ENCODE measurements at regions not wholly inside any gene's neighbourhood (a gene's known extent, or its start where the extent isn't known, plus 50 kb on each side); places are given as distances from the start of the nearest gene placed in this dataset.
"Not testable (repeated sequence)": the region's sequence is repeated elsewhere in the genome, so short reads cannot be mapped to it uniquely, and the experiment has no call there.

DNA sequence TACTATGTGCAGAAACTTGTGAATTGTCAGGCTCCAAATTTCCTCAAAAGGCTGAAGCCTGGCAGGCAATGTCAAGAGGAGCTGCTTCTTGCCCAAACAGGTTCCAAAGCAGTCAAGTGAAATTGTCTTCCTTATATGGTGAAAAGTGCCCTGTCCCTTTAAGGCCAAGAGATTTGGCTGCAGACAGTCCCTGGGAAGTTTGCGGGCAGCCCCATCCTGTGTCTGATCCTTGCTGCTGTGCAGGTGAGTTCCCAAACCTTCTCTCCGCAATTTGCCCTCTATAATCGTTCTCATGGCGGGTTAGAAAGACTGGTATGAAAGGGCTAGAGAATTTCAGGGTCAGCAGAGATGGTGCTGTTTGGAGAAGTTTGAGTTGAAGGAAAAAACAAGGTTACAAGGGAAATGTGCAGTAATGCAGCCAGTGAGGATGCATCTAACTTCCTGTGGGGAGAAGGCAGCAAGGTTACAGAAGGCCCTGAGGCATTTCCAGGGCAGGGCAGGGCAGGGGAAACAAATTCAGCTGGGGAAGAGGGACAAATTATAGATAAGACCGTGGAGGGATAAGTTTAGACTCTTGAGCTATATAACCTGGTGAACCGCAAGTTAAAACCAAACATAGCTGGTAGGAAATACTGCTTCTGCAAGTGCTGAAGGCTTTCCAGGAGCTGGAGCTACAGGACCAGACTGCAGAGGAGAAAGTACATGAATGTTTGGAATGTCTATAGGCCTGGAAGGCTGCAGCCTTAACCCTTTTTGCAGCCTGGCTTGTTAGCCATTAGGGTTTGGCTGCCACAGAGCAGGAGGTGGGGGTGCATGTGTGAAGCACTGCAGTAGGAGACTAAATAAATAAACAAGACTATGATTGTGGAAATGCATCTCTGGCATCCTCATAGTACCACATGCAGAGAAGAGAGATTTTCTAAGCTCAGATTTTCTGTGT lies 256.2 kb upstream of the IL12A start:
- DNase-seq (ENCODE audit: low spot score): no peak

DNA sequence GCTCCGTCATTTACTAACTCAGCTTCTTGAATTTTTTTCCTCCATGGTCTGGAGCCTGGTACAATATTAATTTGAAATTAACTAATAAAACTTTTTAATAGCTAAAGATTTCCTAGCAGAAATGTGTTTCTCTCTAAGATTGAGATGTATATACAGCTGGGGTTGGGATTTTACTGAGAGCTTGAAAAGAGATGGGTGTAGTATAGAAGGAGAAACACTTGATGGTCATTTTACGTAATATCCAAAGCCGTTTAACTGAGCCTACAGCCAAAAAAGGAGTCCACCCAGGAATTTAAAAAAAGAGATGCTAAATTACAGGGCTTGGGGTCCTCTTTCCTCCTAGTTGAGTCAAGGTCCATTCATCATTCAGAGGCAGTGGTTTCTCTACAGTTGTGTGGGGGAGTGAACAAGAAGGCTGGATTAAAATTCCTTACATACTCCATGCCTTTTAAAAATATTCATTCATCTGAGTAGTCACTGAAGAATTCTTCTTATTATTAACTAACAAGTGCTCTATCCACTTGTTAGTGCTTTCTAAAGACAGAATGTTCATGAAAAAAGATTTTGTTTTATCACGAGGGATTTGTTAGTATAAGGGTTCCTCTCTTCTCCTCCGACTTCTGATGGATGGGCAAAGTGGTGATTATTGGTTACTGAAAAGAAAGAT lies 255.3 kb upstream of the IL12A start:
- DNase-seq (ENCODE audit: low spot score): no peak

GRCh38 chr3:159734681-159735080 lies 254.0 kb upstream of the IL12A start:
- DNase-seq (ENCODE audit: low spot score): no peak

DNA sequence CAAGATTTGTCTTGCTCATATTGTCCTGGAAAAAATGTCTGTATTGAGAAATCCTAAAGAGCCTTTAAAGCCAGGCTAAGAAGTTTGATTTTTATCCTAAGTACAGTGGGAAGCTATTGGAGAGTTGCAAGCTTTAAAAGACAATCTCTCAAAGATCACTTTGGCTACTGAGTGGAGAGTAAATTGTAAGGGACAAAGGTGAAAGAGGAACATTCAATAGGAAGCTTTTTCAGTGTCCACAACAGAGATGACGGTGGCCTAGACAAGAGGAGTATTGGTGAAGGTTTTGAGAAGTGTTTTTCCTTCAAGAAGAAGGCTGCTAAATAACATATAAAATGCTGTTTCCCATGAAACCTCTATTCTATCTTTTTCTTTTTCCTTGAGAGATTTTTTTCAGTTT lies 249.5 kb upstream of the IL12A start:
- no peak for DNase-seq (ENCODE audit: low spot score)

GRCh38 chr3:159739969-159740368 lies 248.7 kb upstream of the IL12A start:
- DNase-seq (ENCODE audit: low spot score): no peak

GRCh38 chr3:159741281-159741680 lies 247.4 kb upstream of the IL12A start:
- DNase-seq (ENCODE audit: low spot score): no peak

DNA sequence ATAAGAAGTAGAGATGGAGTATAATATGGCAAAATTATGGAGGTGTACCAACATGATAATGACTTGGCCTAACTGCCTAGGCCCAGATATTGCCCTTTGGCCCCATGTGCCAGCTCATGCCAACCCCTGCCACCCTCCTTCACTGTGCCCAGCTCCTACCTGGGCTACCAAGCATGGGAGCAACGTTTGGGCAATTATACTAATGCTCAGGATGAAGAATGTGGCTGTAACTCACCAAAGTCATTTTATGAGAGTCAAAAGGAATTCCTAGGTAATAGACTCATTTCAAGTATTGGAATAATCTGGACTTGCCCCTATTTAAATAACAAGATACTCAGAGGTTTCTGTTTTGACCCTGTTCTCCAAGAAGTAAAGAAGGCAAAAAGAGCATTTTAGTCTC lies 240.2 kb upstream of the IL12A start:
- no peak for DNase-seq (ENCODE audit: low spot score)

DNA sequence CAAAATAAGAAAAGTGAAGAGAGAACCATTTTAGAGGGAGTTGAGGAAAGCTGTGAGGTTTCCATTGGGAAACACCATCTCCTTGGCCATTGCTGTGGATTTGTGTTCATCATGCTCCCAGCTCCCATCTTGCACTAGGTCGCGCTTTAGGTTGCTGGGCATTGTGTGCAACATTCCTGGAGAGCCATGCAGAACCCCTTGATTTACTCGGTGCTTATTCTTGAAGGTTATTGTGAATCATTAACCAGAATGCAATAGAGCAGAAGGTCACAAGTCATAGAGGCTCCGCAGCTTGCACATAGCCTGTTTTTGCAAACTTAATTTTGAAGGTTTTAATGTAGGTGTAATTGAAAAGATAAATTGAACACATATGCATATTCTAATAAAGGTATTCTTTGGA lies 239.2 kb upstream of the IL12A start:
- no peak for DNase-seq (ENCODE audit: low spot score)

- no peak for DNase-seq (ENCODE audit: low spot score)
Observed at GRCh38 chr3:159751146-159751545, 237.5 kb upstream of the IL12A start.

- DNase-seq (ENCODE audit: low spot score): no peak
Observed at GRCh38 chr3:159751752-159752151, 236.9 kb upstream of the IL12A start.

GRCh38 chr3:159756279-159757207 lies 232.1 kb upstream of the IL12A start:
- not testable (repeated sequence) for DNase-seq (ENCODE audit: low spot score)

GRCh38 chr3:159757341-159758060 lies 231.1 kb upstream of the IL12A start:
- DNase-seq (ENCODE audit: low spot score): no peak

- DNase-seq (ENCODE audit: low spot score): no peak
Observed at GRCh38 chr3:159760046-159760445, 228.6 kb upstream of the IL12A start.

- DNase-seq (ENCODE audit: low spot score): no peak
Observed at GRCh38 chr3:159761369-159761768, 227.3 kb upstream of the IL12A start.

DNA sequence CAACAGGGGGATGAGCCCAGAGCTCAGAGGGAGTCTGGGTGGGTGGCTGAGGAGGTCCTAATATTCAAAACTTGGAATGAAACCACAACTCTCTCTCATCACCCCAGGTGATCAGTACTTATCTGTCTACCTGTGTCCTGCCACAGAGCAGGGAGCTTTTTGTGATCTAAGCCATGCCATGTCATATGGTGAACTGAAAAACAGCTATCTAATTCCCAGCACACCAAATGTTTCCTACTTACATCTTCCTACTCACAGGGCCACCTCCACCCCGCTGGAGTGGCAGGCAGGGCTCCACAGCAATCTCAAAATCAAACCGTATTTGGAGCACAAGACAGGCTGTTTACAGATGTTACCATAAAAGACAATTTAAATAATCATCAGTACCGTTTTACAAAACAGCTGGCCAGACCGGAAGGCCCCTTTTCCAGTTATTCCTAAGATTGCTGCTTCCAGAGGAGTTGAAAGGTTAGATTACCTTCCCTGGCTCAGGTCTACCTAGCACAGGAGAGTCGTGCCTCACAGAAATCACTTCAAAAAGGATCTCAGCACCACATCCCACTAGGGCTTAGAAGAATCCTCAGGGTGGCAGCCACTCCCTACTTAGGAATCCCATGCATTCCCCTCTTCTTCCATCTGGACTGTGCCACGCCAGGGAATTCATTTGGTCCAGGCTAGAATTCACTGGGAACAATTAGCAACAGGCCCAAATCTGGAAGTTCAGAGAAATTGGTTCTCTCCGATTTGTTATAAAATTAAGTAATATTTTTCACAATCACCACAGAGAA lies 226.6 kb upstream of the IL12A start:
- no peak for DNase-seq (ENCODE audit: low spot score)

- DNase-seq (ENCODE audit: low spot score): peak; percentile 71
Observed at GRCh38 chr3:159763011-159763601, 225.5 kb upstream of the IL12A start.

DNA sequence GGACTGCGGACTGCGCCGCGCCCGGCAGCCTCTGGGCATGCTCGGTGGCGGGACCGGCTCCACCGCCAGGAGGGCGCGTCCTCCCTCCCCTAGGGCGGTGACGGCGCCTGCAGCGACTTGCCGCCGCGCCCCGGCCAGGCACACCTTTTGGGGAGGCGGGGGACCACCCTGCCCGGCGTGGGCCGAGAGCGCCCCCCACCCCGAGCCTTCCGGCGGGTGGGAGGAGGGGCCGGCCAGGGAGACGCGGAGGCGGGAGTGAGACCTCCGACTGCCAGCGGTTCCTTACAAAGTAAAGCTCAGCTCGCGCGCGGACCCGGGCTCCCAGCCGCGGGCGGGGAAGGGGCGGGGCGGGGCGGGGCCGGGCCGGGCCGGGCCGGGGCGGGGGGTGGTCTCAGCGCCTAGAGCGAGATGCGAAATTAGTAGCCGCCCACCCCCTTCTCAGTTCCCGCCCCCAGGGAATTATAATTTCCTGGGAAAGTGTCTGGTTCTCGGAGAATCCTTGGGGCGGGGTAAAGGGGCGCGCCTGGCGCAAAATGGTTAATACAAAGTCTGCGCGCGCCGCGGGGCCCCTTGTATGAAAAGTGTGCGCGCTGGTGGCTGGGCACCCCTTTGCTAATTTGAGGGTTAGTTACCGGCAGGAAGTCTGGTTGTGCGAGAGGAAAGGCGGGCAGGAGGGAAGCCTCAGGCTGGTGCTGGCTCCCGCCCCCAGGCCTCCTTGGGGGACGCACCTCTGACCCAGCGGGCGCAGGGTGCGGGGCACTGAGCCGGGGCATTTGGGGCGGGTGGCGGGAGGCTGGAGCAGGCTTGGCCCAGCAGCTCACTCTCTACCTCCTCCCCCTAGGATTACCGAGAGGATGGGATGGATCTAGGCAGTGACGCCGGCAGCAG lies 224.8 kb upstream of the IL12A start:
- peak; percentile 84 for DNase-seq (ENCODE audit: low spot score)

DNA sequence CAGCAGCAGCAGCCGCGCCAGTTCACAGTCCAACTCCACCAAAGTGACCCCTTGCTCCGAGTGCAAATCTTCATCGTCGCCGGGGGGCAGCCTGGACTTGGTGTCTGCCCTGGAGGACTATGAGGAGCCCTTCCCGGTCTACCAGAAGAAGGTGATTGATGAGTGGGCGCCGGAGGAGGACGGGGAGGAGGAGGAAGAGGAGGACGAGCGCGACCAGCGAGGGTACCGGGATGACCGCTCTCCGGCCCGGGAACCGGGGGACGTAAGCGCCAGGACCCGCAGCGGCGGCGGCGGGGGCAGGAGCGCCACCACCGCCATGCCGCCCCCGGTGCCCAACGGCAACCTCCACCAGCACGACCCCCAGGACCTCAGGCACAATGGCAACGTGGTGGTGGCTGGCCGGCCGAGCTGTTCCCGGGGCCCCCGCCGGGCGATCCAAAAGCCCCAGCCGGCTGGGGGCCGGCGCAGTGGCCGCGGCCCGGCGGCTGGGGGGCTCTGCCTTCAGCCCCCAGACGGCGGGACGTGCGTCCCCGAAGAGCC lies 224.1 kb upstream of the IL12A start:
- no peak for DNase-seq (ENCODE audit: low spot score)
